Naive thymus-derived CD4-positive, alpha-beta T cell (primary cell): ENCODE measurements at regions not wholly inside any gene's neighbourhood (a gene's known extent, or its start where the extent isn't known, plus 50 kb on each side); places are given as distances from the start of the nearest gene placed in this dataset.

Experiments
- ATAC-seq: fragments of 150-1000 bp; cut with Tn5 transposase; 2 replicates; pipeline ENCODE4 v1.10.0; 2021; ENCODE audit warnings: mild to moderate bottlenecking, moderate library complexity
- CTCF ChIA-PET: fragments of 350-600 bp; sonication (Branson Sonifier 250); formaldehyde crosslinking; loops from one replicate; lab custom pipeline; 2021; ENCODE audit warnings: antibody characterized with exemption; lab: Charles Lee
- POLR2A ChIA-PET: fragments of 350-600 bp; sonication (Branson Sonifier 250); formaldehyde crosslinking; loops from one replicate; lab custom pipeline; 2021; ENCODE audit warnings: antibody characterized with exemption, inconsistent platforms; lab: Charles Lee
- DNase-seq, 9 donors: peaks; one replicate each; pipeline versions ENCODE4 v3.0.0 to v3.0.0-alpha.2; 2020 to 2022; ENCODE audit warnings: mixed read lengths in 1 of 9
- H3K27ac ChIP-seq: one replicate; pipeline ENCODE4 v1.7.0; 2013; ENCODE audit warnings: mild to moderate bottlenecking, low read depth, low read length, moderate library complexity
- H3K27me3 ChIP-seq, 2 donors: one replicate each; pipeline ENCODE4 v1.7.0; 2013; ENCODE audit warnings: low read length in 2 of 2, mild to moderate bottlenecking in 2 of 2, moderate library complexity in 2 of 2; ENCODE audit not compliant: control insufficient read depth in 2 of 2, insufficient read depth in 2 of 2
- H3K36me3 ChIP-seq, 3 experiments: 1 replicate in 2 of 3; 2 replicates in 1 of 3; pipeline ENCODE4 v1.7.0; 2013; ENCODE audit warnings: low read length in 3 of 3, mild to moderate bottlenecking in 3 of 3, moderate library complexity in 1 of 3; ENCODE audit not compliant: insufficient read depth in 3 of 3, control insufficient read depth in 2 of 3
- H3K4me1 ChIP-seq, 2 donors: one replicate each; pipeline ENCODE4 v1.7.0; 2013; ENCODE audit warnings: low read length in 2 of 2, mild to moderate bottlenecking in 2 of 2, moderate library complexity in 1 of 2; ENCODE audit not compliant: control insufficient read depth in 2 of 2, insufficient read depth in 2 of 2
- H3K4me3 ChIP-seq: 2 replicates; pipeline ENCODE4 v1.7.0; 2013; ENCODE audit warnings: mild to moderate bottlenecking, low read length
- H3K9me3 ChIP-seq, 3 experiments: 1 replicate in 2 of 3; 2 replicates in 1 of 3; pipeline ENCODE4 v1.7.0; 2013; ENCODE audit warnings: low read length in 3 of 3; ENCODE audit not compliant: control insufficient read depth in 2 of 3
- H3K27ac Mint-ChIP-seq, 9 donors: one replicate each; pipeline ENCODE4 v1.8.0; 2020 to 2022; ENCODE audit warnings: mixed read lengths in 9 of 9, mild to moderate bottlenecking in 8 of 9, moderate library complexity in 5 of 9, inconsistent platforms in 2 of 9
- H3K27me3 Mint-ChIP-seq, 5 donors: one replicate each; pipeline ENCODE4 v1.8.0; 2021 to 2022; ENCODE audit warnings: mixed read lengths in 5 of 5, mild to moderate bottlenecking in 1 of 5
- H3K36me3 Mint-ChIP-seq, 5 donors: one replicate each; pipeline ENCODE4 v1.8.0; 2020 to 2022; ENCODE audit warnings: mixed read lengths in 5 of 5, mild to moderate bottlenecking in 3 of 5, inconsistent platforms in 1 of 5
- H3K4me1 Mint-ChIP-seq, 7 donors: one replicate each; pipeline ENCODE4 v1.8.0; 2020 to 2022; ENCODE audit warnings: mixed read lengths in 7 of 7, mild to moderate bottlenecking in 3 of 7, inconsistent platforms in 1 of 7
- H3K4me3 Mint-ChIP-seq, 10 donors: one replicate each; pipeline ENCODE4 v1.8.0; 2020 to 2022; ENCODE audit warnings: mild to moderate bottlenecking in 10 of 10, mixed read lengths in 10 of 10, moderate library complexity in 6 of 10, inconsistent platforms in 2 of 10
- H3K9me3 Mint-ChIP-seq, 11 donors: one replicate each; pipeline ENCODE4 v1.8.0; 2020 to 2022; ENCODE audit warnings: mixed read lengths in 11 of 11, mild to moderate bottlenecking in 4 of 11, inconsistent platforms in 1 of 11, moderate library complexity in 1 of 11
- intact Hi-C, 2 donors: fragments of 100-400 bp; cut with micrococcal nuclease; formaldehyde crosslinking; loops; one replicate each; pipeline ENCODE4 v1.15.1; 2023

DNA sequence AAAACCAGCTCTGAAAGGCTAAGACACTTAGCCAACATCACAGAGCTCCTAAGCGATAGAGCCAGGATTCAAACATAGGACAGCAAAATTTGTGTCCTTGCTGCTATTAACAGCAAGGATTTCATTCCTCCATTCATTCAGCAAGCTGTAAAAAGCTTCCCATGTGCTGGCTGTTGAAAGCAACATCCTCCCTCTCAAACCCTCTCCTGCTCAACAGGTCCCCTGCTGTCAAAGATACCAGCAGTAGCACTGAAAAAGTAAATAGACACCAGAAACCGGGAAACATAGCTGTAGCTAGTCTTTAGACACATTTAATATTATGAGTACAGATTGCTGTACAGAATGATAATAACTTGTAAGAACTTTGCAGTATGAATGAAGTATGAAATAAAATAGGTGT, 52.6 kb upstream of the ADAMTSL1 start:
- Histone ChIP-seq H3K4me3 (no peak overlapping the region), H3K27ac (no peak overlapping the region), H3K4me1 (no peaks in the 10 kb centered on the region), H3K36me3 (no peaks in the 10 kb centered on the region), H3K27me3 (no peaks in the 10 kb centered on the region), H3K9me3 (no peaks in the 10 kb centered on the region)
- intact Hi-C loops: no loop called here
- DNase-seq (no peak), ATAC-seq (no peak)
- POLR2A ChIA-PET: no interaction called here
- Mint-ChIP-seq H3K9me3 (peaks cover 0 to 11% (median 1%) of the 10 kb centered on the region in 11 donors), H3K27ac (no peak overlapping the region), H3K27me3 (peaks cover 0 to 13% (median 0%) of the 10 kb centered on the region in 5 donors), H3K36me3 (no peaks in the 10 kb centered on the region), H3K4me1 (no peaks in the 10 kb centered on the region), H3K4me3 (no peak overlapping the region)
- CTCF ChIA-PET: no interaction called here

GRCh38 chr9:18422296-18423036, 51.5 kb upstream of the ADAMTSL1 start:
- CTCF ChIA-PET: no interaction called here

GRCh38 chr9:18423791-18424531, 50.0 kb upstream of the ADAMTSL1 start:
- intact Hi-C loops: no loop called here
- ATAC-seq (no peak), DNase-seq (no peak)
- Mint-ChIP-seq H3K27ac (no peak overlapping the region), H3K4me1 (no peaks in the 10 kb centered on the region), H3K9me3 (peaks cover 0 to 11% (median 0%) of the 10 kb centered on the region in 11 donors), H3K27me3 (peaks cover 0 to 13% (median 0%) of the 10 kb centered on the region in 5 donors), H3K4me3 (no peak overlapping the region), H3K36me3 (no peaks in the 10 kb centered on the region)
- Histone ChIP-seq H3K9me3 (no peaks in the 10 kb centered on the region), H3K27ac (no peak overlapping the region), H3K27me3 (no peaks in the 10 kb centered on the region), H3K4me3 (no peak overlapping the region), H3K36me3 (no peaks in the 10 kb centered on the region), H3K4me1 (no peaks in the 10 kb centered on the region)
- ChIA-PET CTCF (no interaction called here), POLR2A (no interaction called here)

More at GRCh38 chr9:18422296-18423036, 51.5 kb upstream of the ADAMTSL1 start:
- no peak for ATAC-seq
- Histone ChIP-seq H3K4me3 (no peak overlapping the region), H3K9me3 (no peaks in the 10 kb centered on the region), H3K36me3 (no peaks in the 10 kb centered on the region), H3K27ac (no peak overlapping the region), H3K27me3 (no peaks in the 10 kb centered on the region), H3K4me1 (no peaks in the 10 kb centered on the region)
- Mint-ChIP-seq H3K9me3 (peaks cover 0 to 11% (median 1%) of the 10 kb centered on the region in 11 donors), H3K27ac (no peak overlapping the region), H3K27me3 (peaks cover 0 to 13% (median 0%) of the 10 kb centered on the region in 5 donors), H3K36me3 (no peaks in the 10 kb centered on the region), H3K4me3 (no peak overlapping the region), H3K4me1 (no peaks in the 10 kb centered on the region)
- POLR2A ChIA-PET: no interaction called here
- intact Hi-C loops: no loop called here
- no peak for DNase-seq
